HG03342 (cell line): ENCODE measurements at regions not wholly inside any gene's neighbourhood (a gene's known extent, or its start where the extent isn't known, plus 50 kb on each side); places are given as distances from the start of the nearest gene placed in this dataset.
"Not testable (repeated sequence)": the region's sequence is repeated elsewhere in the genome, so short reads cannot be mapped to it uniquely, and the experiment has no call there.

Experiments
- ATAC-seq: cut with Tn5 transposase; IDR thresholded peaks from one replicate; pipeline ENCODE4 v1.9.1; 2021; ENCODE audit warnings: mild to moderate bottlenecking, moderate library complexity; ENCODE audit not compliant: unreplicated experiment

GRCh38 chr2:16211341-16211740, 271.0 kb downstream of the MYCN start:
- no peak for ATAC-seq

- no peak for ATAC-seq
Measured at GRCh38 chr2:16210841-16211240, 270.5 kb downstream of the MYCN start.

GRCh38 chr2:16209799-16210198, 269.4 kb downstream of the MYCN start:
- no peak for ATAC-seq

GRCh38 chr2:16208921-16209320, 268.6 kb downstream of the MYCN start:
- no peak for ATAC-seq

- ATAC-seq: no peak
Measured at GRCh38 chr2:16208241-16208797, 268.0 kb downstream of the MYCN start.

GRCh38 chr2:16207611-16208010, 267.3 kb downstream of the MYCN start:
- ATAC-seq: no peak

- no peak for ATAC-seq
Measured at GRCh38 chr2:16207151-16207550, 266.8 kb downstream of the MYCN start.

- no peak for ATAC-seq
Measured at GRCh38 chr2:16206191-16206944, 266.0 kb downstream of the MYCN start.

- no peak for ATAC-seq
Measured at GRCh38 chr2:16205631-16206030, 265.3 kb downstream of the MYCN start.

GRCh38 chr2:16204886-16205620, 264.7 kb downstream of the MYCN start:
- no peak for ATAC-seq

GRCh38 chr2:16204251-16204650, 263.9 kb downstream of the MYCN start:
- no peak for ATAC-seq

- no peak for ATAC-seq
Measured at GRCh38 chr2:16203691-16204090, 263.3 kb downstream of the MYCN start.

GRCh38 chr2:16203069-16203468, 262.7 kb downstream of the MYCN start:
- ATAC-seq: no peak

GRCh38 chr2:16202266-16203020, 262.1 kb downstream of the MYCN start:
- ATAC-seq: no peak

- ATAC-seq: no peak
Measured at GRCh38 chr2:16201848-16202247, 261.5 kb downstream of the MYCN start.

- ATAC-seq: no peak
Measured at GRCh38 chr2:16200554-16201193, 260.3 kb downstream of the MYCN start.

GRCh38 chr2:16199882-16200553, 259.7 kb downstream of the MYCN start:
- no peak for ATAC-seq

GRCh38 chr2:16199241-16199640, 258.9 kb downstream of the MYCN start:
- not testable (repeated sequence) for ATAC-seq

- ATAC-seq: no peak
Measured at GRCh38 chr2:16198166-16198912, 258.0 kb downstream of the MYCN start.
